Ovary (tissue), 3 donors: ENCODE measurements at regions not wholly inside any gene's neighbourhood (a gene's known extent, or its start where the extent isn't known, plus 50 kb on each side); places are given as distances from the start of the nearest gene placed in this dataset.

Source experiments
- CTCF ChIP-seq, 3 donors: fragments of 450-650 bp in 2 of 3; fragments of 200-600 bp in 1 of 3; IDR thresholded peaks; one replicate each; pipeline versions ENCODE4 v1.5.1 to v1.8.0; 2016 to 2022; ENCODE audit warnings: antibody characterized with exemption in 3 of 3, mild to moderate bottlenecking in 1 of 3
- POLR2A ChIP-seq: fragments of 450-650 bp; IDR thresholded peaks from one replicate; pipeline ENCODE4 v1.6.1; 2017; ENCODE audit warnings: antibody characterized with exemption, mild to moderate bottlenecking, moderate library complexity
- donor health status: DM: no; HTN: no; CAD: no.

DNA sequence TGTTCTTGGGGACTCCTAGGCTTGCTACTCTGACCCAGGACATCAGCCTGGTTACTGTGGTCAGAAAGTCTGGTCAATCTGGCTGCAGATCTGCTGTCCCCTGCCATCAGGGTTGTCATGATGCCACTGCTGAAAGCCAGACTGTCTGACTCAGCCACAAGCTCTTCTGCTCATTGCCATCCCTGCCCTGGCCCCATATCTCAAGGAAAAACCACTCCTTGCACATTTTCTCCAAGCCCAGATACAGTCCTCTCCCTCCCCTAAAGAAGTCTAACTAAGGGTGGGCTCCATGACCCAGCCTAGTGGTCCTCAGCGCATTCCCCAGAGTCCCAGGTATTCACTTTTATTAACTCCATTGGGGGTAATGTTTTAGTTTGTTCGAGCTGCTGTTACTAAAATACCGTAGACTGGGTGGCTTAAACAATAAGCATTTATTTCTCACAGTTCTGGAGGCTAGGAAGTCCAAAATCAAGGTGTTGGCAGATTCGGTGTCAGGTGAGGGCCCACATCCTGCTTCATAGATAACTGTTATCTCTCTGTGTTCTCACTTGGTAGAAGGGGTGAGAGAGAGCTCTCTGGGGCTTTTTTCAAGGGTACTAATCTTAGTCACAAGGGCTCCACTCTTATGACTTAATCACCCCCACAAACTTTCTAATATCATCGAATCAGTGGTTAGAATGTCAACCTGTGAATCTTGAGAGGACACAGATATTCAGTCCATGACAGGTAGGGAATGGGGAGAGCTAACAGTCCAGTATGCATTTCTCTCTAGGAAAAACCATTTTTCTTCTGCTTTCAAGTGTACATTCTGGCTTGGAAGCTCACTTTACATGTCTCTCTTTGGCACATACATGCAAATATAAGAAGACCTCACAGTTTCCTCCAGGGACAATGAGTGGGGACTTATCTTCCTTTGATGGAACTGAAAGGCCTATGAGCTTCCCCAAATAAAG, 94.8 kb upstream of the CXCR4 start:
- TF ChIP-seq CTCF (IDR thresholded peaks at IDR 0.05) (no peak), POLR2A (no peak)
